ENCODE measurements at regions not wholly inside any gene's neighbourhood (a gene's known extent, or its start where the extent isn't known, plus 50 kb on each side); places are given as distances from the start of the nearest gene placed in this dataset.
A peak's percentile ranks its signal among the peaks of the same experiment; 100 is the strongest.
"Not testable (repeated sequence)": the region's sequence is repeated elsewhere in the genome, so short reads cannot be mapped to it uniquely, and the experiment has no call there.

- no peak for DNase-seq (ENCODE audit: low read depth)
These were observed 115.1 kb upstream of the SHB start for GRCh38 chr9:38183994-38184568.

DNA sequence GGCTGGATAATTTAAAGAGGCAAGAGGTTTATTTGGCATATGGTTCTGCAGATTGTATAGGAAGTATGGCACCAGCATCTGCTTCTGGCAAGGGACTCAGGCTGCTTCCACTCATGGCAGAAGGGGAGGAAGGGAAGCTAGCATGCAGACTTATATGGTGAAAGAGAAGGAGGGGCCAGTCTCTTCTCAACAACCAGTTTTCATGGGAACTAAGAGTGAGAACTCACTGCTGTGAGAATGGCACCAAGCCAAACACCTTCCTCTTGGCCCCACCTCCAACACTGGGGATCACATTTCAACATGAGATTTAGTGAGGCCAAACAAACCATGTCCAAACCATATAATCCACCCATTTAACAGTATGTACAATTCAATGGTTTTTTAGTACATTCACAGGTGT is 113.3 kb upstream of the SHB start:
- no peak for DNase-seq (ENCODE audit: low read depth)

DNA sequence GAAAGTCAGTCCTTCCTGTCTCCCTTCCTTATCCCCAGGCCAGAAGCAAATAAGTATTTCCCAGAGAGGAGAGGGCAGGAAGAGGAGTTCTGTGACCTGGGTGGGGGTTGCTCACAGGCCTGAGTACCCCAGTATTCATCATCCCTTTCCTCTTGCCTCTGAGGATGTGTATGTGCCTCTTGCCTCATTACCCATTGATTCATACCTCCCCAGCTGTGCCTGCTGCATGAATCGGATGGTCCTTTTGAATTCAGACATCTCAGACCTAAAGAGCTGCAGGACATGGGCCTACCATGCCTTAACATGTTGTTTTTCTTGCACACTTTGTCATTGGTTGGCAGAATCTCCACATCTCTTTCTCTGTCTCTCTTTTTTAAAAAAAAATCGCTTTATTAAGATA is 112.8 kb upstream of the SHB start:
- DNase-seq (ENCODE audit: low read depth) = no peak

DNA sequence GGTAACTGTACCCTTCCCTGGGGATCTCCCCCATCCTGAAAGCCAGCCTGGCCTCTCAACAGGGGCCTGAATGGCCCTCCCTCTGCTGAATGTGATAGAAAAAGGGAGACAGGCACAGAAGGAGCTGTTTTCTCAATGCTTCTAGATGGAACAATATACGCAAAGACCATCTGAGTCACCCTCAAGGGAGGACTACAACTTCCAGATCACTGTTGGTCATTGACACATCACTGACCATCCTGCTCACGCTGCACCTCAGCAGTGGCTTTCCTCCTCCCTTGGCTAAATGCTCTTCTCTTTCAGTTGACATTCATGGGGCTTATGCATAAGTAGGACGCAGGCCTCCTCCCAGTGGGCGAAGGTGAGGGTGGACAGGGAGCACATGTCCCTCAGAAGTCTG is 112.2 kb upstream of the SHB start:
- DNase-seq (ENCODE audit: low read depth) = no peak

DNA sequence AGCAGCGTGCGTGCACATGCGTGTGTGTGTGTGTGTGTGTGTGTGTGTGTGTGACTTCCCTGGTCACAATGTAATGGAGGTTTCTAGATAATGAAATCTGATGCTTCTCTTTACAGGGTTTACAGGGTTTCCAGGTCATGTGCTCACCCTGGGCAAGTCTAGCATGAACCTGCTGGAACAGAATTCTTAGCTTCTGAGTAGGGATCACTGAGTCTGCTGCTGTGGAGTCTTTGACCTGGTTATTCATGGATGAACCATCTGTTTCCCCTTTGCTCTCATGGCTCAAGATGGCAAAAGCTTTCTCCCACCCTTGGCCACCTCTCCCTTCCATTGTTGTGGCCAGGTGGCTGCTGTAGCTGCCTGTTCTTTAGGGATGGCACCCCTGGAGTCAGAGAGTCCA is 111.6 kb upstream of the SHB start:
- DNase-seq (ENCODE audit: low read depth) = no peak

- no peak for DNase-seq (ENCODE audit: low read depth)
These were observed 110.9 kb upstream of the SHB start for GRCh38 chr9:38179965-38180364.

DNA sequence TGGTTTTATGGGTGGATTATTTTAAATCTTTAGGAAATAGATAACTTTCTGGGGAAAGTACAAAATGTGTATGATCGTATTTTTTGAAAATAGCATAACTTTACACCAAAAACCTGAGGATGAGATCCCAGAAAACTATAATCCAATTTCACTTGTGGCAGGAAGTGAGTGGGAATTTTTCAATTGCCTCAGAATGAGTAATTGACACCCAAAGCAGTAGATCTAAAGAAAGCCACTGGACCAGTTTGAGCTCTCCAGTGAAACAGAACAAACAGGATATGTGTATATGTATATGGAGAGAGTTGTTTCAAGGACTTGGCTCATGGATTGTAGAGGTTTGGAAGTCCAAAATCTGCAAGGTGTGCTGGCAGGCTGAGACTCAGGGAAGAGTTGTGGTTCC is 109.2 kb upstream of the SHB start:
- DNase-seq (ENCODE audit: low read depth) = no peak

GRCh38 chr9:38177680-38178079 is 108.7 kb upstream of the SHB start:
- no peak for DNase-seq (ENCODE audit: low read depth)

- no peak for DNase-seq (ENCODE audit: low read depth)
These were observed 107.2 kb upstream of the SHB start for GRCh38 chr9:38176251-38176650.

DNA sequence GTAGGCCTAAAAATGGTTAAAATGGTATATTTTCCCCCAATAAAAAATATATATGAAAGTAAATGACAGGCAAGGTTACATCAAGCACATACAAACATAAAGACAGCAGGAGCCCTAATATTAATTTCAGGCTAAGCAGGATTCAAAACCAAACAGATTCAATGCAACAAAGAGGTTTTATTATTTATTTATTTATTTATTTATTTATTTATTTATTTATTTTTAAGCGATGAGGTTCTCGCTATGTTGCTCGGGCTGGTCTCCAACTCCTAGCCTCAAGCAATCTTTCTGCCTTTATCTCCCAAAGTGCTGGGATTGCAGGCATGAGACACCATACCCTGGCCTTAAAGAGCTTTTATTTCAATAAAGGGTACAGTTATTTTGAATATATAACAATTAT is 106.4 kb upstream of the SHB start:
- no peak for DNase-seq (ENCODE audit: low read depth)

DNA sequence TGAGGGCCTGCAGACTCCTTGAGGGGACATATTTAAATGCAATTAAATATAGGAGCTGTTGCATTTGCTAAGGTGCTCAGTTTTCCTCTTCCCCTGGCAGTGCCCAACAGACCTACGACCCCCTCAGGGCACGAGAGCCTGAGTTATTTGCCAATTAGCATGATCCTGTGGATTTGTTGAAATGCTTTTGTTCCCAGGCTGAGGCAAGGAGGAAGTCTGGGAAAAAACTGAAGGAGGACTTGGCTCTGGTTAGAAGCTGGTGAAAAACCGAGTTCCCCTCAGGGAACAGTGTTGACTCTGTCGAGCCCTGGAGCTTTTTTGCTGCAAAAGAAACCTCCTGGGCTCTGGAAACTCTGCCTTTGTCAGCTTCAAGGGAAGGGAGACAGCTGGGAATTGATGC is 103.6 kb upstream of the SHB start:
- DNase-seq (ENCODE audit: low read depth) = no peak

DNA sequence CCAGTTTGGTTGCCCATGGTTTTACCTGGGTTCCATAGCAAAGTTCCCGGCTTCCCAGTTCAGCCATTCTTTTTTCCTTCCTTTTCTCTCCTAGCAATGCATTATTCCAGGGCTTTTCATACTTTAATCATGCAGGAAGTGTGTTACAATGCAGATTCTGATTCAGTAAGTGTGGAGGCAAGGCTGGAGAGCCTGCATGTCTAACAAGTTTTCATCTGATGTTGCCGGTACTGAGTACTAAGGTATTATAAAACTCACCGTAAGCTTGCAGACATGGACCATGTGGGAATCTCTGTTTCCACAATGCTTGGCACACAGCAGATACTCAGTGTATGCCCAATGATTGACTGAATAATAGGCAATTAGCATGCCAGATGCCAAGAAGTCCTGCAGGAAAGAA is 102.9 kb upstream of the SHB start:
- no peak for DNase-seq (ENCODE audit: low read depth)

DNA sequence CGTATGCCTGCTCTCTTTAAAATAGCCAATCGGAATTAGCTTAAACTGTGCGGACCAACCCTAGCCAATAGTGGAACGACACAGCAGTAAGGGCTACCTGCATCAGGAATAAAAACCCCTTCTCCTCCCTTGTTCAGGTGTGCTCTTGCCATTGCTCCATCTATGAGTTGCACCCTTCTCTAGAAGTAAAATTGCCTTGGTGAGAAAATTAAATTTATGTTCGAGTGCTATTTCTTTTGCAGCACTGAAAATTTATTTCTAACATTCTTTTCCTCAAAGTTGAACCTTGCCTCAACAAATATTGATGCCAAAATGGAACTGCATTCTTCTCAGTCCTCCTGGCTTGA is 102.5 kb upstream of the SHB start:
- no peak for DNase-seq (ENCODE audit: low read depth)

GRCh38 chr9:38170763-38171537 is 101.9 kb upstream of the SHB start:
- not testable (repeated sequence) for DNase-seq (ENCODE audit: low read depth)

- DNase-seq (ENCODE audit: low read depth) = not testable (repeated sequence)
These were observed 101.1 kb upstream of the SHB start for GRCh38 chr9:38170155-38170554.

DNA sequence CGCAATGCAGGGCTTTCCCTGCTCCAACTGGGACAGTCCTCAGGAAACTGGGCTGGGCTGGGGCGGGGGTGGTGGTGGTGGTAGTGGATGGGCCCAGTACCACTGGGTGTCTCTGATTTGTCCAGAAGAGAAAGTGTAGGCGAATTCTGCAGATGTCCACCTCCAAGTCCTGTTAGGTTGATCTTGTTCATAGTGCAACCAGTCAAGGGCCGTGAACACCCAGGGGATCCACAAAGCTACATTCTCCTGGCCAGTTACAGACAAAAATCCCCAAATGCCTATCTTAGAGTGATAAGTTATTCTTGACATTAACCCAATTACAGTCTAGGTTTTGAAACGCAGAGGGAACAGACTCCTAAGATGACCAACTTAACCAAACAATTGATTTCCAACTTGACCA is 97.5 kb upstream of the SHB start:
- no peak for DNase-seq (ENCODE audit: low read depth)

- DNase-seq (ENCODE audit: low read depth) = no peak
These were observed 95.7 kb upstream of the SHB start for GRCh38 chr9:38164659-38165221.

GRCh38 chr9:38163518-38163917 is 94.5 kb upstream of the SHB start:
- no peak for DNase-seq (ENCODE audit: low read depth)

- no peak for DNase-seq (ENCODE audit: low read depth)
These were observed 93.5 kb upstream of the SHB start for GRCh38 chr9:38162332-38163211.

DNA sequence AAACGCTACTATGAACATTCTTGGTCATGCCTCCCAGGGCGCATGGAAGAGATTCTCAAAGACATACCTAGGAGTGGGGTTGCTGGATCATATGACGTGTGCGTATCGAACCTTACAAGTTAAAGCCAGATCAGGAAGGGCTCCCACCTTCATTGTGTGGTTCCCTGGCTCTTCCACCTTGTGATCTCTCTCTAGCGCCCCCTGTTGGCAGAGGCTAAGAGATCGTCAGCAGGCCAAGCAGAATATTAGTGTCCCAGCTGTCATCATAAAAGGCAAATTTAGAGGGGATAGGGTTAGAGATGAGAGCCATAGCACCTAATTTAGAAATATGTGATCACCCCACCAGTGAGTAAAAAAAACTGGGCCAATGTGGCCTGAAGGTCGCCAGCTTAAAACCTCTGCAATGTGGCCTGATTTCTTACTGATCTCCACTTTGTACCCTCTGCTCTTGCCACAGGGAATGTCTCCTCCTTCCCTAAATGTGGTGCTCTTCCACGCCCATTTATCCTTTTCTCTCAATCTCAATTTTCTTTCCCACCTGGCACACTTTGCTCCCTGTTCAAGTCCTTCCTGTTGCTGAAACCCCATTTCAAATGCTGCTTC is 91.7 kb upstream of the SHB start:
- peak; percentile 21 for DNase-seq (ENCODE audit: low read depth)

GRCh38 chr9:38159599-38159998 is 90.6 kb upstream of the SHB start:
- no peak for DNase-seq (ENCODE audit: low read depth)

- no peak for DNase-seq (ENCODE audit: low read depth)
These were observed 89.6 kb upstream of the SHB start for GRCh38 chr9:38158628-38159027.

Data from fibroblast of gingiva (primary cell).